ENCODE measurements at regions not wholly inside any gene's neighbourhood (a gene's known extent, or its start where the extent isn't known, plus 50 kb on each side); places are given as distances from the start of the nearest gene placed in this dataset.

GRCh38 chr12:131203666-131204415, 250.1 kb downstream of the ADGRD1 start:
- TF ChIP-seq, protein P1, sequence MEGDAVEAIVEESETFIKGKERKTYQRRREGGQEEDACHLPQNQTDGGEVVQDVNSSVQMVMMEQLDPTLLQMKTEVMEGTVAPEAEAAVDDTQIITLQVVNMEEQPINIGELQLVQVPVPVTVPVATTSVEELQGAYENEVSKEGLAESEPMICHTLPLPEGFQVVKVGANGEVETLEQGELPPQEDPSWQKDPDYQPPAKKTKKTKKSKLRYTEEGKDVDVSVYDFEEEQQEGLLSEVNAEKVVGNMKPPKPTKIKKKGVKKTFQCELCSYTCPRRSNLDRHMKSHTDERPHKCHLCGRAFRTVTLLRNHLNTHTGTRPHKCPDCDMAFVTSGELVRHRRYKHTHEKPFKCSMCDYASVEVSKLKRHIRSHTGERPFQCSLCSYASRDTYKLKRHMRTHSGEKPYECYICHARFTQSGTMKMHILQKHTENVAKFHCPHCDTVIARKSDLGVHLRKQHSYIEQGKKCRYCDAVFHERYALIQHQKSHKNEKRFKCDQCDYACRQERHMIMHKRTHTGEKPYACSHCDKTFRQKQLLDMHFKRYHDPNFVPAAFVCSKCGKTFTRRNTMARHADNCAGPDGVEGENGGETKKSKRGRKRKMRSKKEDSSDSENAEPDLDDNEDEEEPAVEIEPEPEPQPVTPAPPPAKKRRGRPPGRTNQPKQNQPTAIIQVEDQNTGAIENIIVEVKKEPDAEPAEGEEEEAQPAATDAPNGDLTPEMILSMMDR (IDR thresholded peaks at IDR 0.05): no peak
- no peak for TF ChIP-seq EP300 (IDR thresholded peaks at IDR 0.05)
